Panc1 (cell line): ENCODE measurements at regions not wholly inside any gene's neighbourhood (a gene's known extent, or its start where the extent isn't known, plus 50 kb on each side); places are given as distances from the start of the nearest gene placed in this dataset.

ENCODE experiments used
- ATAC-seq: fragments of 200-7000 bp; cut with Tn5 transposase; 2 replicates; pipeline ENCODE4 v1.9.1; 2020; ENCODE audit warnings: mild to moderate bottlenecking, moderate library complexity
- BruUV-seq: library from RNA; stranded (reverse); fragments of 400-500 nt; replicated peaks from 2 replicates; lab custom pipeline; 2021; lab: Mats Ljungman, UMichigan
- CTCF ChIA-PET: fragments of 300-600 bp; sonication (Branson Sonifier 250); formaldehyde crosslinking; loops from one replicate; lab custom pipeline; 2022; ENCODE audit warnings: antibody characterized with exemption; lab: Charles Lee
- POLR2A ChIA-PET: fragments of 300-600 bp; sonication (Branson Sonifier 250); formaldehyde crosslinking; loops from one replicate; lab custom pipeline; 2022; ENCODE audit warnings: antibody characterized with exemption; lab: Charles Lee
- DNase-seq: peaks from one replicate; pipeline ENCODE4 v3.0.0-alpha.2; 2010; ENCODE audit warnings: low read depth, low spot score
- H3K27ac ChIP-seq: 2 replicates; pipeline ENCODE4 v1.5.1; 2011; ENCODE audit warnings: mild to moderate bottlenecking, low read length, inconsistent platforms
- H3K27me3 ChIP-seq: fragments of 200-500 bp; sonication (Bioruptor generic); 2 replicates; pipeline ENCODE4 v1.6.0; 2014; ENCODE audit warnings: low read length, inconsistent platforms; ENCODE audit not compliant: control insufficient read depth, insufficient read depth
- H3K36me3 ChIP-seq: fragments of 200-500 bp; sonication (Bioruptor generic); 2 replicates; pipeline ENCODE4 v1.5.1; 2014; ENCODE audit warnings: inconsistent platforms, mild to moderate bottlenecking, low read length, moderate library complexity; ENCODE audit not compliant: control insufficient read depth, insufficient read depth
- H3K4me1 ChIP-seq: 2 replicates; pipeline ENCODE4 v1.5.1; 2011; ENCODE audit warnings: inconsistent platforms, mild to moderate bottlenecking, low read length, moderate library complexity; ENCODE audit not compliant: control insufficient read depth, insufficient read depth
- H3K4me3 ChIP-seq, 2 experiments: 2 replicates each; pipeline ENCODE4 v1.5.1; 2011 to 2012; ENCODE audit warnings: low read depth in 2 of 2, low read length in 2 of 2, mild to moderate bottlenecking in 2 of 2, inconsistent platforms in 1 of 2, moderate library complexity in 1 of 2
- H3K9me3 ChIP-seq: fragments of 200-500 bp; sonication (Bioruptor generic); 2 replicates; pipeline ENCODE4 v1.5.1; 2014; ENCODE audit warnings: low read depth, mild to moderate bottlenecking, inconsistent platforms, low read length, moderate library complexity; ENCODE audit not compliant: control insufficient read depth, insufficient read depth
- POLR2AphosphoS5 ChIP-seq: IDR thresholded peaks from 2 replicates; pipeline ENCODE4 v1.6.1; 2012; ENCODE audit warnings: mild to moderate bottlenecking, low read depth, low read length, moderate library complexity
- SIN3A ChIP-seq: IDR thresholded peaks from 2 replicates; pipeline ENCODE4 v1.6.1; 2012; ENCODE audit warnings: low read depth, mild to moderate bottlenecking, low read length, moderate library complexity, borderline replicate concordance; ENCODE audit not compliant: insufficient read depth
- TCF7L2 ChIP-seq: IDR thresholded peaks from 2 replicates; pipeline ENCODE4 v1.6.1; 2011; ENCODE audit warnings: mild to moderate bottlenecking, low read depth, low read length, inconsistent platforms
- in situ Hi-C: cut with HindIII; loops from 2 replicates; pipeline ENCODE4 v1.10.0; 2016; ENCODE audit warnings: low sequenced_read_pairs, low pct_unique_long_range_greater_than_20kb
- intact Hi-C: fragments of 100-400 bp; cut with micrococcal nuclease; formaldehyde crosslinking; loops from one replicate; pipeline ENCODE4 v1.10.0; 2022; ENCODE audit not compliant: unreplicated experiment
- TF ChIP-seq, protein P1 (sequence below): fragments of 450-650 bp; IDR thresholded peaks from 2 replicates; pipeline ENCODE4 v1.5.1; 2017; ENCODE audit warnings: mild to moderate bottlenecking
- TF ChIP-seq, protein P2 (sequence below), 2 experiments: IDR thresholded peaks; 2 replicates each; pipeline ENCODE4 v1.6.1; 2011 to 2012; ENCODE audit warnings: low read depth in 2 of 2, control low read depth in 1 of 2, low read length in 1 of 2, mild to moderate bottlenecking in 1 of 2, moderate library complexity in 1 of 2; ENCODE audit not compliant: insufficient read depth in 1 of 2

DNA sequence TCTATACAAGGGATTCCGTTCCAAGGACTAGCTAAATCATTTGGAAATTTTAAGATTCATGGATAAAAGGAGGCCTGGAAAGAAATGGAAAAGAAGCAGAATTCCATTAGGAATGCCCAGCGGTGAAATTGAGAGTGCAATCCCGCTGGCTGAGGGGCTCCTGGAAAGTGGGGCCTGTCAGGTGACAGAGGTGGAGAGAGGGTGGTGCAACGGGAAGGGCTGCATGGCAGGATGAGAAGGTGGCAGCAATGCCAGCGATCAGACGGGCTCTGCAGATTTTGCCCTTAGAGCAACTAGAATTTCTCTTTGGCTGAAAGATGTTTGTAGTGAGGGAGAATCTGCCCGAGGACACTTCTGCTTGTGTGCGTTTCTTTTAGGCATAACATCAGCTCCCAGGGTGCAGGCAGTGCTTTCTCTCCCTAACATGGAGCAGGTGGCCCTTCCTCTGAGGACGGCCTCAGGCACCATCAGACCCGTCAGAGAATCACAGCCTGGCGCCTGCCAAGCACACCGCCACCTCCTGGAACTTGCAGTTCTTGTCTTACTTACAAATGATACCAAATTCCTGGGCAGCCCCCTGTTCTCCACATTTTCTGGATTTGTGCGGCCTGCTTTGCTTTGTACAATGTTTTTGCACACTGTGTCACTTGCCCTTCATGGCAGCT is 261.6 kb downstream of the NDUFA10 start:
- CTCF ChIA-PET: no interaction called here
- no peak for DNase-seq
- no TSS peak for BruUV-seq
- H3K36me3 ChIP-seq: no peaks in the 10 kb centered on the region
- TF ChIP-seq, protein P1, sequence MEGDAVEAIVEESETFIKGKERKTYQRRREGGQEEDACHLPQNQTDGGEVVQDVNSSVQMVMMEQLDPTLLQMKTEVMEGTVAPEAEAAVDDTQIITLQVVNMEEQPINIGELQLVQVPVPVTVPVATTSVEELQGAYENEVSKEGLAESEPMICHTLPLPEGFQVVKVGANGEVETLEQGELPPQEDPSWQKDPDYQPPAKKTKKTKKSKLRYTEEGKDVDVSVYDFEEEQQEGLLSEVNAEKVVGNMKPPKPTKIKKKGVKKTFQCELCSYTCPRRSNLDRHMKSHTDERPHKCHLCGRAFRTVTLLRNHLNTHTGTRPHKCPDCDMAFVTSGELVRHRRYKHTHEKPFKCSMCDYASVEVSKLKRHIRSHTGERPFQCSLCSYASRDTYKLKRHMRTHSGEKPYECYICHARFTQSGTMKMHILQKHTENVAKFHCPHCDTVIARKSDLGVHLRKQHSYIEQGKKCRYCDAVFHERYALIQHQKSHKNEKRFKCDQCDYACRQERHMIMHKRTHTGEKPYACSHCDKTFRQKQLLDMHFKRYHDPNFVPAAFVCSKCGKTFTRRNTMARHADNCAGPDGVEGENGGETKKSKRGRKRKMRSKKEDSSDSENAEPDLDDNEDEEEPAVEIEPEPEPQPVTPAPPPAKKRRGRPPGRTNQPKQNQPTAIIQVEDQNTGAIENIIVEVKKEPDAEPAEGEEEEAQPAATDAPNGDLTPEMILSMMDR: no peak
- no peak for TF ChIP-seq TCF7L2
- TF ChIP-seq POLR2AphosphoS5: no peak
- TF ChIP-seq SIN3A: no peak
- TF ChIP-seq, protein P2, sequence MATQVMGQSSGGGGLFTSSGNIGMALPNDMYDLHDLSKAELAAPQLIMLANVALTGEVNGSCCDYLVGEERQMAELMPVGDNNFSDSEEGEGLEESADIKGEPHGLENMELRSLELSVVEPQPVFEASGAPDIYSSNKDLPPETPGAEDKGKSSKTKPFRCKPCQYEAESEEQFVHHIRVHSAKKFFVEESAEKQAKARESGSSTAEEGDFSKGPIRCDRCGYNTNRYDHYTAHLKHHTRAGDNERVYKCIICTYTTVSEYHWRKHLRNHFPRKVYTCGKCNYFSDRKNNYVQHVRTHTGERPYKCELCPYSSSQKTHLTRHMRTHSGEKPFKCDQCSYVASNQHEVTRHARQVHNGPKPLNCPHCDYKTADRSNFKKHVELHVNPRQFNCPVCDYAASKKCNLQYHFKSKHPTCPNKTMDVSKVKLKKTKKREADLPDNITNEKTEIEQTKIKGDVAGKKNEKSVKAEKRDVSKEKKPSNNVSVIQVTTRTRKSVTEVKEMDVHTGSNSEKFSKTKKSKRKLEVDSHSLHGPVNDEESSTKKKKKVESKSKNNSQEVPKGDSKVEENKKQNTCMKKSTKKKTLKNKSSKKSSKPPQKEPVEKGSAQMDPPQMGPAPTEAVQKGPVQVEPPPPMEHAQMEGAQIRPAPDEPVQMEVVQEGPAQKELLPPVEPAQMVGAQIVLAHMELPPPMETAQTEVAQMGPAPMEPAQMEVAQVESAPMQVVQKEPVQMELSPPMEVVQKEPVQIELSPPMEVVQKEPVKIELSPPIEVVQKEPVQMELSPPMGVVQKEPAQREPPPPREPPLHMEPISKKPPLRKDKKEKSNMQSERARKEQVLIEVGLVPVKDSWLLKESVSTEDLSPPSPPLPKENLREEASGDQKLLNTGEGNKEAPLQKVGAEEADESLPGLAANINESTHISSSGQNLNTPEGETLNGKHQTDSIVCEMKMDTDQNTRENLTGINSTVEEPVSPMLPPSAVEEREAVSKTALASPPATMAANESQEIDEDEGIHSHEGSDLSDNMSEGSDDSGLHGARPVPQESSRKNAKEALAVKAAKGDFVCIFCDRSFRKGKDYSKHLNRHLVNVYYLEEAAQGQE (IDR thresholded peaks at IDR 0.05; ENCODE audit: insufficient read depth in 1 of 2, low read depth in 2 of 2, low read length in 1 of 2): no peak
- no peaks in the 10 kb centered on the region for H3K9me3 ChIP-seq
- H3K27me3 ChIP-seq: peaks cover 8% of the 10 kb centered on the region; the same call in 1 of the 2 replicates
- no peak overlapping the region for H3K4me3 ChIP-seq
- ATAC-seq: no peak
- POLR2A ChIA-PET: no interaction called here
- in situ Hi-C loops (no loop called here), intact Hi-C loops (no loop called here)
- H3K4me1 ChIP-seq: peaks cover 3% of the 10 kb centered on the region; the same call in 1 of the 2 replicates
- H3K27ac ChIP-seq: no peak overlapping the region

DNA sequence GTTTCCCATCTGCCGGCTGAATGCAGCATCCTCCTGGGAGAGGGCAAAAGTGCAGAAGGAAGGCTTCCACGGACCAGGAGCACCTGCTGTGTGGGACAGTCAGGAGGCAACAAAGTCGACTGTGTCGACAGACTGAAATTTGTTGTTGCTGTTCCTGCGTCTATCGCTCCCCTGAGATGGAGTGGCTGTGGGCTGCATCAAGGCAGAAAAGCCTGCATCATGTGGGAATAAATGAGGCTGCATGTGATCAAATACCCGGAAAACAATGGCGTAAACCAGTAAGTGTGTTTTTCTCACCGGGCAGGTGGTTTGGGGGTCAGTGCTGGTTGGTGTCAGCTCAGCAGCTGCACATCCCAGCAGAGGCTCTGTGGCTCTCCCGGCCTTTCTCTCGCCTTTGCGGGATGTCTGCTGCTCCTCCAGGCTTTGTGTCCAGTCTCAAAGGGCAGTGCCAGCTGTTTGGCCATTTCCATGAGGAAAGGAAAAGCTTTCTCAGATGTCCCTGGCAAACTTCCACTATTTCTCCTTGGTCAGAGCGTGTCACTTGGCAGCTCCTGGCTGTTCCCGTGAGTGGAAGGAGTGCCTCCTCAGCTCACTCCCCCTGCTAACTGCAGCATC is 262.4 kb downstream of the NDUFA10 start:
- H3K9me3 ChIP-seq: no peaks in the 10 kb centered on the region
- no peak overlapping the region for H3K4me3 ChIP-seq
- DNase-seq (no peak), ATAC-seq (no peak)
- in situ Hi-C loops (no loop called here), intact Hi-C loops (no loop called here)
- peaks cover 8% of the 10 kb centered on the region; the same call in 1 of the 2 replicates for H3K27me3 ChIP-seq
- peaks cover 7% of the 10 kb centered on the region; the same call in 1 of the 2 replicates for H3K4me1 ChIP-seq
- TF ChIP-seq POLR2AphosphoS5 (no peak), TCF7L2 (no peak)
- TF ChIP-seq, protein P2 (IDR thresholded peaks at IDR 0.05; ENCODE audit: insufficient read depth in 1 of 2, low read depth in 2 of 2, low read length in 1 of 2): no peak
- no peak overlapping the region for H3K27ac ChIP-seq
- ChIA-PET CTCF (no interaction called here), POLR2A (no interaction called here)
- H3K36me3 ChIP-seq: no peaks in the 10 kb centered on the region
- no TSS peak for BruUV-seq
